ENCODE measurements at regions not wholly inside any gene's neighbourhood (a gene's known extent, or its start where the extent isn't known, plus 50 kb on each side); places are given as distances from the start of the nearest gene placed in this dataset.

DNA sequence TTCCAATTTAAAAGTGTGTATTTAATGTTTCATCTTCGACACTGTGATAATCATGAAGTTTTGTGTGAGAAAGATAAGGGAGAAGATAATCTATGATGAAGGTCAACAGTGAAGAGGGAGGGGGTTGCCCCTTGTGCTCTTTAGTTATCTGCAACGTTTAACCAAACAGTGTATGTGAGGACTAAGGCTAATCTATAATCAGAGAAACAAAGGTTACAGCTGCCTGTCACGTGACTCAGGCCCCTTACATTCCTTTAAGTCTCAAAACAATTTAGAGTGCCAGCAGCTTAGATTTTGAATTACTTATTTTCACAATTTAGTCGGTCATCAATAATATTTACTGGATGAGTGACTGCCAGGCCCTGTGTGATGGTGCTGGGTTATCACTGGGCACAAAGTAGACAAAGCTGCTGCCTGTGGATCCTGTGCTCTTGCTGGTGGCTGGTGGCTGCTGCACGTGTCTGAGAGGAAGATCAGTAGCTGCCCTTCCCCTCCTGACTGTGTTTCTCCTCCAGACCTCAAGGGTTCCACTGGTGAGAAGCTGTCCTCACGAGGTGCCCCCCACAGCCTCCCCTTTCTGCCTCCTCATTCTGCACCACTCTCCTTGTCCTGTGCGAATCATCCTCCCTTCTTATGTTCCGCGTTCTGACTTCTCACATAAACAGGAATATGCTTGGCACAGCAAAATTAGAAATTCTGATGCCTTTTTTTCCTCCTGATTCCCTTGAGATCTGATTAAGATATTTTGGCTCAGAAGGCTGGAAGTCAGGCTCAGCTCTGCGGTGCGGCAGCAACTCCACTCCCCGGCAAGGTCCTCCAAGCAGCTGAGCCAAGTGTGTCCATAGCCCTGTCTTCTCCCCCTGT is 331.1 kb upstream of the B3GAT1 start:
- no peak for DNase-seq (ENCODE audit: low read depth)
- no peak overlapping the region for H3K4me3 ChIP-seq (ENCODE audit: low read depth, low read length)
- TF ChIP-seq MAX (IDR thresholded peaks at IDR 0.05; ENCODE audit: low read depth, low read length) (no peak), POLR2A (IDR thresholded peaks at IDR 0.05; ENCODE audit: extremely low read depth, insufficient read length) (no peak), MYC (IDR thresholded peaks at IDR 0.05; ENCODE audit: low read depth, low read length) (no peak)
- TF ChIP-seq, protein P1, sequence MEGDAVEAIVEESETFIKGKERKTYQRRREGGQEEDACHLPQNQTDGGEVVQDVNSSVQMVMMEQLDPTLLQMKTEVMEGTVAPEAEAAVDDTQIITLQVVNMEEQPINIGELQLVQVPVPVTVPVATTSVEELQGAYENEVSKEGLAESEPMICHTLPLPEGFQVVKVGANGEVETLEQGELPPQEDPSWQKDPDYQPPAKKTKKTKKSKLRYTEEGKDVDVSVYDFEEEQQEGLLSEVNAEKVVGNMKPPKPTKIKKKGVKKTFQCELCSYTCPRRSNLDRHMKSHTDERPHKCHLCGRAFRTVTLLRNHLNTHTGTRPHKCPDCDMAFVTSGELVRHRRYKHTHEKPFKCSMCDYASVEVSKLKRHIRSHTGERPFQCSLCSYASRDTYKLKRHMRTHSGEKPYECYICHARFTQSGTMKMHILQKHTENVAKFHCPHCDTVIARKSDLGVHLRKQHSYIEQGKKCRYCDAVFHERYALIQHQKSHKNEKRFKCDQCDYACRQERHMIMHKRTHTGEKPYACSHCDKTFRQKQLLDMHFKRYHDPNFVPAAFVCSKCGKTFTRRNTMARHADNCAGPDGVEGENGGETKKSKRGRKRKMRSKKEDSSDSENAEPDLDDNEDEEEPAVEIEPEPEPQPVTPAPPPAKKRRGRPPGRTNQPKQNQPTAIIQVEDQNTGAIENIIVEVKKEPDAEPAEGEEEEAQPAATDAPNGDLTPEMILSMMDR (IDR thresholded peaks at IDR 0.05; ENCODE audit: low read depth, low read length) = no peak

DNA sequence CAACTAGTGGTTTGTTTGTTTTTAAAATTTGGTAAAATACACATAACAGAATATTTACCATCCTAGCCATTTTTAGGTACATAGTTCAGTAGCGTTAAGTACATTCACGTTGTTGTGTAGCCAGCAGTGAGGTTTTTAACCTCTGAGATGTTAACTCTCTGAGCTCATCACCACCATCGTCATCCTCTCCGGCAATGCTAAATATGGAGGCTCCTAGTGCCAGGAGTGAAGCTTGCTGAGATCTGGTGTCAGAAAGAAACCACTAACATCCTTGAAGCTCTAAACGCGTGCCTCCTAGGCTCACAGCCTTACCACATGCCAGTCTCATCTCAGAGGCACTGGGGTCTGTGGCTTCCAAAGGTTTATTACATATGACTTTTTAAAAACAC is 330.2 kb upstream of the B3GAT1 start:
- no peak for TF ChIP-seq POLR2A (IDR thresholded peaks at IDR 0.05; ENCODE audit: extremely low read depth, insufficient read length)
- H3K4me3 ChIP-seq (ENCODE audit: low read depth, low read length) = no peak overlapping the region
- DNase-seq (ENCODE audit: low read depth) = no peak

DNA sequence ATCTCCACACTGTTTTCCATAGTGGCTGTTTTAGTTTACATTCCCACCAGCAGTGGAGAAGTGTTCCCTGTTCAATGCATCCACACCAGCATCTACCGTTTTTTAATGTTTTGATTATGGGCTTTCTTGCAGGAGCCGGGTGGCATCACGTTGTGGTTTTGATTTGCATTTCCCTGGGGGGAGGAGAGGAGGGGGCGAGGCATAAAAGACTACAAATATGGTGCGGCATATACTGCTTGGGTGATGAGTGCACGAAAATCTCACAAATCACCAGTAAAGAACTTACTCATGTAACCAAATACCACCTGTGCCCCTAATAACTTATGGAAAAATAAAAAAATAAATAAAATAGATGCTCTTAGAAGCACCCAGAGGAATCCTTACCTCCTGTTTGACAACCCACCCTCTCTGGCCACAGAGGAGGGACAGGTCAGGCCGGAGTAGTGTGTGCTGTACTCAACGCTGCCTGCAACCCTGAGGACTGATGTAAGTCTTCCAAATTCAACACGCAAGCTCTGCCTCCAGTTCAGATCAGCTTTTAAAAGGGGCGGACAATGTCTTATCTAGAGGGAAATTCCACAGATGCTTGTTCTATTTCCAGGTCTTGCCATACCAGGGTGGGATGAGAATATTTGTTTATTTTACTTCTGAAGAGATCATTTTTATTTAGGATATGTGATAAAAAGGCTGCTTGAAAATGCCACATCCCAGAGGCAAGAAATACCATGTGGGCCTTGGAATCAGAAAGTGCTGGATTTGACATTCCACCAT is 329.6 kb upstream of the B3GAT1 start:
- no peak overlapping the region for H3K4me3 ChIP-seq (ENCODE audit: low read depth, low read length)
- TF ChIP-seq, protein P1 (IDR thresholded peaks at IDR 0.05; ENCODE audit: low read depth, low read length) = no peak
- TF ChIP-seq MAX (IDR thresholded peaks at IDR 0.05; ENCODE audit: low read depth, low read length) = no peak
- TF ChIP-seq POLR2A (IDR thresholded peaks at IDR 0.05; ENCODE audit: extremely low read depth, insufficient read length) = no peak
- no peak for TF ChIP-seq MYC (IDR thresholded peaks at IDR 0.05; ENCODE audit: low read depth, low read length)
- no peak for DNase-seq (ENCODE audit: low read depth)

GRCh38 chr11:134740590-134741261 is 328.7 kb upstream of the B3GAT1 start:
- no peak overlapping the region for H3K4me3 ChIP-seq (ENCODE audit: low read depth, low read length)
- TF ChIP-seq MYC (IDR thresholded peaks at IDR 0.05; ENCODE audit: low read depth, low read length) (no peak), MAX (IDR thresholded peaks at IDR 0.05; ENCODE audit: low read depth, low read length) (no peak), POLR2A (IDR thresholded peaks at IDR 0.05; ENCODE audit: extremely low read depth, insufficient read length) (no peak)
- TF ChIP-seq, protein P1 (IDR thresholded peaks at IDR 0.05; ENCODE audit: low read depth, low read length) = no peak
- DNase-seq (ENCODE audit: low read depth) = no peak

GRCh38 chr11:134739136-134739535 is 327.1 kb upstream of the B3GAT1 start:
- no peak for TF ChIP-seq MYC (IDR thresholded peaks at IDR 0.05; ENCODE audit: low read depth, low read length)
- TF ChIP-seq, protein P1 (IDR thresholded peaks at IDR 0.05; ENCODE audit: low read depth, low read length) = no peak
- no peak overlapping the region for H3K4me3 ChIP-seq (ENCODE audit: low read depth, low read length)
- no peak for DNase-seq (ENCODE audit: low read depth)

GRCh38 chr11:134738581-134738980 is 326.5 kb upstream of the B3GAT1 start:
- TF ChIP-seq, protein P1 (IDR thresholded peaks at IDR 0.05; ENCODE audit: low read depth, low read length) = no peak
- TF ChIP-seq MYC (IDR thresholded peaks at IDR 0.05; ENCODE audit: low read depth, low read length) = no peak
- TF ChIP-seq POLR2A (IDR thresholded peaks at IDR 0.05; ENCODE audit: extremely low read depth, insufficient read length) = no peak
- TF ChIP-seq MAX (IDR thresholded peaks at IDR 0.05; ENCODE audit: low read depth, low read length) = no peak
- no peak overlapping the region for H3K4me3 ChIP-seq (ENCODE audit: low read depth, low read length)
- no peak for DNase-seq (ENCODE audit: low read depth)

Measured in NB4 (cell line).